BE2C (cell line): ENCODE measurements at regions not wholly inside any gene's neighbourhood (a gene's known extent, or its start where the extent isn't known, plus 50 kb on each side); places are given as distances from the start of the nearest gene placed in this dataset.

Experiments used
- DNase-seq: peaks from one replicate; pipeline ENCODE4 v3.0.0-alpha.2; 2020
- H3K27me3 ChIP-seq: fragments of 250-450 bp; sonication (Bioruptor Pico); 2 replicates; pipeline ENCODE4 v1.5.1; 2020; ENCODE audit warnings: mild to moderate bottlenecking
- H3K36me3 ChIP-seq: fragments of 250-450 bp; sonication (Bioruptor Pico); 2 replicates; pipeline ENCODE4 v1.5.1; 2020; ENCODE audit warnings: mild to moderate bottlenecking
- H3K4me1 ChIP-seq: fragments of 250-450 bp; sonication (Bioruptor Pico); 2 replicates; pipeline ENCODE4 v1.5.1; 2020
- H3K4me3 ChIP-seq: 2 replicates; pipeline ENCODE4 v1.5.1; 2011; ENCODE audit warnings: low read depth, low read length
- H3K9me3 ChIP-seq: fragments of 250-450 bp; sonication (Bioruptor Pico); 2 replicates; pipeline ENCODE4 v1.5.1; 2020
- TF ChIP-seq, protein P1 (sequence below): IDR thresholded peaks from 2 replicates; pipeline ENCODE4 v1.5.1; 2012; ENCODE audit warnings: mild to moderate bottlenecking, low read depth, low read length

DNA sequence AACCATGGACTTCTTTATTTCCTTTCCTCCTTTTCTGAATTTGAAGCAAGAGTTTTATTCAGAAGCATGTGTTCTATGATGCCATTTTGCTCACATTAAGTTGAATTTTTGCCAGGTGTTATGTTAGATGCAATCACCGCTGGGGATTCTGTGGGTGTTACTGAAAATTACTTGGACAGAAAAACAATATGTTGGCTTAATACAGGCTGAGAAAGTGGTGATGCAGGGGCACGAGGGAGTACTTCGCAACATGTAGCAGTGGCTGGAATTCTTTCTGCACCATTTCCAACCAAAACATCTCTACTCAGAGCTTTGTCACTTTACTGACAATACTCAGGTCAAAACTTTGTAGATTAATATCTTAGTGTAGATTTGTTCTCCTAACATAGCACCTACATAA, 109.2 kb upstream of the PCDH18 start:
- H3K4me1 ChIP-seq = no peaks in the 10 kb centered on the region
- H3K36me3 ChIP-seq = no peaks in the 10 kb centered on the region
- DNase-seq = no peak
- no peaks in the 10 kb centered on the region for H3K27me3 ChIP-seq
- H3K9me3 ChIP-seq = no peaks in the 10 kb centered on the region
- TF ChIP-seq, protein P1, sequence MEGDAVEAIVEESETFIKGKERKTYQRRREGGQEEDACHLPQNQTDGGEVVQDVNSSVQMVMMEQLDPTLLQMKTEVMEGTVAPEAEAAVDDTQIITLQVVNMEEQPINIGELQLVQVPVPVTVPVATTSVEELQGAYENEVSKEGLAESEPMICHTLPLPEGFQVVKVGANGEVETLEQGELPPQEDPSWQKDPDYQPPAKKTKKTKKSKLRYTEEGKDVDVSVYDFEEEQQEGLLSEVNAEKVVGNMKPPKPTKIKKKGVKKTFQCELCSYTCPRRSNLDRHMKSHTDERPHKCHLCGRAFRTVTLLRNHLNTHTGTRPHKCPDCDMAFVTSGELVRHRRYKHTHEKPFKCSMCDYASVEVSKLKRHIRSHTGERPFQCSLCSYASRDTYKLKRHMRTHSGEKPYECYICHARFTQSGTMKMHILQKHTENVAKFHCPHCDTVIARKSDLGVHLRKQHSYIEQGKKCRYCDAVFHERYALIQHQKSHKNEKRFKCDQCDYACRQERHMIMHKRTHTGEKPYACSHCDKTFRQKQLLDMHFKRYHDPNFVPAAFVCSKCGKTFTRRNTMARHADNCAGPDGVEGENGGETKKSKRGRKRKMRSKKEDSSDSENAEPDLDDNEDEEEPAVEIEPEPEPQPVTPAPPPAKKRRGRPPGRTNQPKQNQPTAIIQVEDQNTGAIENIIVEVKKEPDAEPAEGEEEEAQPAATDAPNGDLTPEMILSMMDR = no peak
- no peak overlapping the region for H3K4me3 ChIP-seq

DNA sequence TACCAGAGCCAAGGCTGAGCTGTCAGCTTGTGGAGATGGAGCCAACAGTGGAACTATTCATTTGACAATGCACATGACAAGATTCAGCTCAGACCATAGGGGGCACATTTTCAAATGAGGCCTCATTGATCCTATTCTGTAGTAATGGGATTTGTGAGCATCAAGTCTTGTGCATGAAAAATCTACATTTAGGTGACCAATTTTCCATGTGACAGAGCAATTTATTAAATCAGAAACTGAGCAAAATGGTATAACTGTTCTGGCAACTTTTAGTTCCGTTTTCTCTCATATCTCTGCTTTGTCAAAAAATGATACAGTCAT, 108.5 kb upstream of the PCDH18 start:
- Histone ChIP-seq H3K27me3 (no peaks in the 10 kb centered on the region), H3K9me3 (no peaks in the 10 kb centered on the region), H3K4me1 (no peaks in the 10 kb centered on the region), H3K36me3 (no peaks in the 10 kb centered on the region), H3K4me3 (no peak overlapping the region)
- TF ChIP-seq, protein P1 = no peak
- DNase-seq = no peak

DNA sequence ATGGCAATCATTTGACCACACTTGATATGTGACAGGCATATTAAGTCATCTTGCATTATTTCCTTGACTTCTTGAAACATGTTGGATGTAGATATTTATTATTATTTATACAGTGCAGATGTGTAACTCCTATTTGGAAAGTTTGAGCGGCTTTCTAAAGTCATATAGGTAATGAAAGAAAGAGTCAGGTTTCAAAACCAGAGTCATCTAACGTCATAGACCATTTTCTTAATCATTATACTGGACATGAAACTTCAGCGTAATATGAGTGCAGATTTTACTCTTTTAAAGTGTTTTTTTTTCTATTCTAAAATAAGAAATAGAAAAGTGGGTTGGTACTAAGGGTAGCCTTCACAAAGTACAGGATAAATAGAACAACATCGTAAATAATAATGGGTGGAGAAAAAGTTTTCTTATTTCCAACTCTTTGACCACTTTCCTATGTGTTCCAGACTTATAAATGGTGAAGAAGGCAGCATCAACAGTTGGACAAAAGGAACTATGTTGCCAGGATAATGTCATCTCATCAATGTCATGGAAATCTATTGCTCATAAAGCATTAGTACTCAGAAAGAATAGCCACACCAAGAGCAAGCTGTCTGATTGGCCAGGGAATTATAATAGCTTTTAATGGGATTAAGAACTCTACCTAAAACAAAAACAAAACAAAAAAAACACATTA, 108.0 kb upstream of the PCDH18 start:
- Histone ChIP-seq H3K27me3 (no peaks in the 10 kb centered on the region), H3K9me3 (no peaks in the 10 kb centered on the region), H3K4me1 (no peaks in the 10 kb centered on the region), H3K4me3 (no peak overlapping the region), H3K36me3 (no peaks in the 10 kb centered on the region)
- no peak for DNase-seq
- TF ChIP-seq, protein P1 = no peak

DNA sequence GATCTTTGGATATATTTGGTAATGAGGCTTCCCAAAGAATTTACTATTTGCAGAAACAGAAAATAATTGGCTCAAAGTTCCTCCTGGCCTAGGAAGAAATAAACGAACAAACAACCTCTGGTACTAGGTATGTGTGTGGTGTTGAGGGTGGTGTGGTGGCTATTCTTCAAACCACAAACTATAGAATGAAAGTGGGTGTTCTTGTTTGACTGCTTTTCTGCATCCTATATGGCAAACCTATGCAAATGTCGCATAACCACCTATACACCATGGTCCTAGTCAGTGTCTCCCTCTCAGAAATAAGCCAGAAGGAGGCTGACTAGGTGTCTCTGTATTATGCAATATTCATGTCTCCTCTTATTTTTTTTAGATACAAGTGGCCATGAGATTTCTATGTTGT, 106.6 kb upstream of the PCDH18 start:
- TF ChIP-seq, protein P1 = no peak
- Histone ChIP-seq H3K4me1 (no peaks in the 10 kb centered on the region), H3K4me3 (no peak overlapping the region), H3K27me3 (no peaks in the 10 kb centered on the region), H3K36me3 (no peaks in the 10 kb centered on the region), H3K9me3 (no peaks in the 10 kb centered on the region)
- no peak for DNase-seq

DNA sequence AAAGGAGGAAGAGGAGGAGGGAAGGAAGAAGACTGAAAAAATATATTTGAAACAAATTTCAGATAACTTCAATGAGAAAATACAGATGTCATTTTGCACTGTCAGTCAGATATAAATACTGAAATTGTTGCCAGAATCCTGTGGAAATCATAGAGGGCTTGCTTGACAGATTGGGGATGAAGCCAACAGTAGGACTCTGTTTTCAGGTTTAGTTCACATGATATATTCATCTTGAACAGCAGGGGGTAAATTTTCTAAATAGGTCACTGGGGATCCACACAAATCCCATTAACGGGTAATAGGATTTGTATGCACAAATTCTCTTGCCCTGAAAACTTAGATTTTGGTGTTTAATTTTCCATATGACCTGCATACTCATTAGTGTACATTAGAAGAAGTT, 103.3 kb upstream of the PCDH18 start:
- Histone ChIP-seq H3K27me3 (no peaks in the 10 kb centered on the region), H3K4me3 (no peak overlapping the region), H3K9me3 (no peaks in the 10 kb centered on the region), H3K4me1 (no peaks in the 10 kb centered on the region), H3K36me3 (no peaks in the 10 kb centered on the region)
- TF ChIP-seq, protein P1 = 0 out of 2 replicates have a peak, but pooled peaks have one; percentile 14
- no peak for DNase-seq

DNA sequence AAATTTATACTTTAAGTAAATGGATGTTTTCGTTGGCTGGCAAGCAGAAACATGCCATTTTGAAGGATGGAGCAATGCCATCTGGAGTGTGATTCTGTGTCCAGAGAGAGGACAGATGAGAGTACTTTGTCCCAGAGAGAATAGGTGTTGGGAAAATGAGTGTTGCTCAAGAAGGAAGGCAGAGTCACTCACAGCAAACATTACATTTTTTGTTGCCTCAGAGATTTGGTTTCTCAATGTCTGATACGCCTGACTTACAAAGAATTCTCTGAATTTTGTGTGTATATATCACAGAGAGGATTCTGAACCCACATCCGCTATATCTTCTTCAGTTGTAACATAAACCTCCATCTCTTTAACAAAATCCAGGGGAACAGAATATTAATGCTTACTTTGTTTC, 102.8 kb upstream of the PCDH18 start:
- Histone ChIP-seq H3K36me3 (no peaks in the 10 kb centered on the region), H3K4me1 (no peaks in the 10 kb centered on the region), H3K4me3 (no peak overlapping the region), H3K9me3 (no peaks in the 10 kb centered on the region), H3K27me3 (no peaks in the 10 kb centered on the region)
- TF ChIP-seq, protein P1 = no peak
- DNase-seq = no peak
